ENCODE measurements at regions not wholly inside any gene's neighbourhood (a gene's known extent, or its start where the extent isn't known, plus 50 kb on each side); places are given as distances from the start of the nearest gene placed in this dataset.

DNA sequence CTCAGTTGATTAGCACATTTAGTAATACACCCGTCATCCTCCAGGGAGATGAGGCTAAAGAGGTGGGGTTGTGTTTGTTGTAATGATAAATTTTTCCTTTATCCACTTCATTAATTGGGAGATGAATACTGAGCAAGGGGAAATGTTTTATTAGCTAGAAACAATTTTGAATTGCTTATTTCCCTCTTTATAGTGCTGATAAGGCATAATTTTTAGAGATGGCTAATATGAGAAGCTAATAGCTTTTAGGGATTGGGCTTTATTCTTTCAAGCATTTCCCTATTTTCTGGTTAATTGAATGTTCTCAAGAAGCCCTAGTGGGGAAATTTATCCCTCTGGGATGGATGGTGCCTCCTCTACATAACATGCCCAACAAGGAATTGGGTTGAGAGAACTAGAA lies 365.2 kb upstream of the IGFBP7 start:
- Histone ChIP-seq H3K27ac (ENCODE audit: low read length) (no peak overlapping the region), H3K4me3 (ENCODE audit: low read depth in 2 of 2, low read length in 2 of 2) (no peak overlapping the region), H3K36me3 (ENCODE audit: control insufficient read depth, insufficient read depth, low read length) (no peaks in the 10 kb centered on the region), H3K27me3 (ENCODE audit: control insufficient read depth, insufficient read depth, low read length) (no peaks in the 10 kb centered on the region), H3K4me1 (ENCODE audit: control insufficient read depth, insufficient read depth, low read length) (no peaks in the 10 kb centered on the region), H3K9me3 (ENCODE audit: control insufficient read depth, insufficient read depth, low read depth, low read length) (no peaks in the 10 kb centered on the region)
- in situ Hi-C loops (cut with HindIII; ENCODE audit: low pct_unique_long_range_greater_than_20kb, low sequenced_read_pairs) (no loop called here), intact Hi-C loops (cut with micrococcal nuclease; ENCODE audit: unreplicated experiment) (no loop called here)
- ATAC-seq (no peak), DNase-seq (ENCODE audit: low read depth, low spot score) (no peak)
- POLR2A ChIA-PET = no interaction called here
- CTCF ChIA-PET = no interaction called here
- TF ChIP-seq CTCF (IDR thresholded peaks at IDR 0.05) = no peak
- no peak for TF ChIP-seq TCF7L2 (IDR thresholded peaks at IDR 0.05; ENCODE audit: low read depth, low read length)
- TF ChIP-seq SIN3A (IDR thresholded peaks at IDR 0.05; ENCODE audit: borderline replicate concordance, insufficient read depth, low read depth, low read length) = no peak
- TF ChIP-seq POLR2AphosphoS5 (IDR thresholded peaks at IDR 0.05; ENCODE audit: low read depth, low read length) = no peak
- TF ChIP-seq REST (IDR thresholded peaks at IDR 0.05; ENCODE audit: insufficient read depth in 1 of 2, low read depth in 2 of 2, low read length in 1 of 2) = no peak
- BruUV-seq (replicated peaks) = no TSS peak

DNA sequence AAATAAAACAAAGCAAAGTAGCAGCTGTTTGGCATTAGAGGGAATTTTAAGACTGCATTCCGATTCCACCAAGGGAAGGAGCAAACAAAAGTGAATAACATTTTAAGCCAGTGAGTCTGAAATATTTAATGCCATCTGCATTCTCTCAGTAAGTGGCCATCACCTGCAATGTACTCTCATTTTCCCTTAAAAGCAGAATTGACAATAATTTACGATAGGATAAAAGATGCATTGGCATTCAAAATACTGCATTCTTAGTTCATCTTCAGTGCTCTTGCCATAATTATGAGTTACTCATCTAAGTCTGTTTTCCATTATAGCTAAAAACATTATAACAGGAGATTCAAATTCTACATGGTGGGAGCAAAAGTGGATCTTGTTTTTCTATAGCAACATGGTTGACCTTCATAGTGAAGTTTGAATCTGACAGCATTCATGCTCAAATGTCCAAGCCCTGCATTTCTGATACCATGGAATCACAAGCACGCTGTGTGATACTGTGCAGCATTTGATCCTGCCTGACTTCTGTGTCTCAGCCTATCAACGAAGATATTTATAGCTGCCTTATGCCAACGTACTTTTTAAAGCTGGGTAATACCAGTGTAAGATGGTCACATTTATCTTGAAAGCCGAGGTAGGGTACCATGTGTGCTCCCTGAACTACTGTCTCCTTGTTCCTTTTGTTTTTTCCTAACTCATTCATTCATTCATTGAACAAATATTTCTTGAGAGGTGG lies 355.3 kb upstream of the IGFBP7 start:
- BruUV-seq (replicated peaks) = no TSS peak
- in situ Hi-C loops (cut with HindIII; ENCODE audit: low pct_unique_long_range_greater_than_20kb, low sequenced_read_pairs) (no loop called here), intact Hi-C loops (cut with micrococcal nuclease; ENCODE audit: unreplicated experiment) (no loop called here)
- no peak overlapping the region for H3K27ac ChIP-seq (ENCODE audit: low read length)
- H3K4me1 ChIP-seq (ENCODE audit: control insufficient read depth, insufficient read depth, low read length) = no peaks in the 10 kb centered on the region
- no peak for TF ChIP-seq TCF7L2 (IDR thresholded peaks at IDR 0.05; ENCODE audit: low read depth, low read length)
- no peak for TF ChIP-seq POLR2AphosphoS5 (IDR thresholded peaks at IDR 0.05; ENCODE audit: low read depth, low read length)
- TF ChIP-seq CTCF (IDR thresholded peaks at IDR 0.05) = no peak
- TF ChIP-seq SIN3A (IDR thresholded peaks at IDR 0.05; ENCODE audit: borderline replicate concordance, insufficient read depth, low read depth, low read length) = no peak
- TF ChIP-seq REST (IDR thresholded peaks at IDR 0.05; ENCODE audit: insufficient read depth in 1 of 2, low read depth in 2 of 2, low read length in 1 of 2) = no peak
- H3K36me3 ChIP-seq (ENCODE audit: control insufficient read depth, insufficient read depth, low read length) = no peaks in the 10 kb centered on the region
- ATAC-seq (no peak), DNase-seq (ENCODE audit: low read depth, low spot score) (no peak)
- H3K9me3 ChIP-seq (ENCODE audit: control insufficient read depth, insufficient read depth, low read depth, low read length) = no peaks in the 10 kb centered on the region
- H3K27me3 ChIP-seq (ENCODE audit: control insufficient read depth, insufficient read depth, low read length) = no peaks in the 10 kb centered on the region
- no peak overlapping the region for H3K4me3 ChIP-seq (ENCODE audit: low read depth in 2 of 2, low read length in 2 of 2)
- ChIA-PET CTCF (no interaction called here), POLR2A (no interaction called here)
